Type B pancreatic cell (in vitro differentiated cells): ENCODE measurements at regions not wholly inside any gene's neighbourhood (a gene's known extent, or its start where the extent isn't known, plus 50 kb on each side); places are given as distances from the start of the nearest gene placed in this dataset.

Source experiments
- DNase-seq: peaks from one replicate; pipeline ENCODE4 v3.0.0; 2021; ENCODE audit warnings: mixed read lengths; ENCODE audit not compliant: unreplicated experiment; ENCODE audit errors: extremely low spot score
- H3K27ac Mint-ChIP-seq: 2 replicates; pipeline ENCODE4 v1.8.0; 2021; ENCODE audit warnings: mild to moderate bottlenecking, mixed read lengths
- H3K27me3 Mint-ChIP-seq: 2 replicates; pipeline ENCODE4 v1.8.0; 2021; ENCODE audit warnings: mixed read lengths
- H3K36me3 Mint-ChIP-seq: 2 replicates; pipeline ENCODE4 v1.8.0; 2021; ENCODE audit warnings: mixed read lengths
- H3K4me1 Mint-ChIP-seq: one replicate; pipeline ENCODE4 v1.8.0; 2021; ENCODE audit warnings: mixed read lengths; ENCODE audit not compliant: unreplicated experiment
- H3K4me3 Mint-ChIP-seq: 2 replicates; pipeline ENCODE4 v1.8.0; 2021; ENCODE audit warnings: mild to moderate bottlenecking, mixed read lengths
- H3K9me3 Mint-ChIP-seq: 2 replicates; pipeline ENCODE4 v1.8.0; 2021; ENCODE audit warnings: mixed read lengths
- CTCF ChIP-seq: fragments of 200-600 bp; sonication (generic); conservative IDR thresholded peaks from 2 replicates; pipeline ENCODE4 v1.5.0; 2021; ENCODE audit warnings: antibody characterized with exemption, mild to moderate bottlenecking

GRCh38 chr3:88671573-88671972, 435.8 kb upstream of the EPHA3 start:
- no peak for TF ChIP-seq CTCF
- H3K4me3 Mint-ChIP-seq, result no peak overlapping the region
- H3K27ac Mint-ChIP-seq, result no peak overlapping the region
- no peaks in the 10 kb centered on the region for H3K9me3 Mint-ChIP-seq
- H3K36me3 Mint-ChIP-seq, result no peaks in the 10 kb centered on the region
- H3K27me3 Mint-ChIP-seq, result no peaks in the 10 kb centered on the region
- no peaks in the 10 kb centered on the region for H3K4me1 Mint-ChIP-seq
- no peak for DNase-seq

GRCh38 chr3:88677298-88677697, 430.1 kb upstream of the EPHA3 start:
- Mint-ChIP-seq H3K9me3 (no peaks in the 10 kb centered on the region), H3K36me3 (no peaks in the 10 kb centered on the region), H3K27me3 (no peaks in the 10 kb centered on the region), H3K4me1 (no peaks in the 10 kb centered on the region), H3K27ac (no peak overlapping the region), H3K4me3 (no peak overlapping the region)
- DNase-seq, result no peak
- TF ChIP-seq CTCF, result no peak

GRCh38 chr3:88678747-88679146, 428.7 kb upstream of the EPHA3 start:
- no peaks in the 10 kb centered on the region for H3K9me3 Mint-ChIP-seq

GRCh38 chr3:88690287-88690686, 417.1 kb upstream of the EPHA3 start:
- H3K9me3 Mint-ChIP-seq, result no peaks in the 10 kb centered on the region
- no peak for TF ChIP-seq CTCF
- no peaks in the 10 kb centered on the region for H3K27me3 Mint-ChIP-seq
- H3K4me1 Mint-ChIP-seq, result no peaks in the 10 kb centered on the region
- no peak for DNase-seq
- H3K4me3 Mint-ChIP-seq, result no peak overlapping the region
- no peak overlapping the region for H3K27ac Mint-ChIP-seq
- no peaks in the 10 kb centered on the region for H3K36me3 Mint-ChIP-seq

More at GRCh38 chr3:88678747-88679146, 428.7 kb upstream of the EPHA3 start:
- H3K27ac Mint-ChIP-seq, result no peak overlapping the region
- H3K4me1 Mint-ChIP-seq, result no peaks in the 10 kb centered on the region
- TF ChIP-seq CTCF, result no peak
- no peaks in the 10 kb centered on the region for H3K36me3 Mint-ChIP-seq
- no peak for DNase-seq
- no peaks in the 10 kb centered on the region for H3K27me3 Mint-ChIP-seq
- H3K4me3 Mint-ChIP-seq, result no peak overlapping the region

GRCh38 chr3:88691081-88691480, 416.3 kb upstream of the EPHA3 start:
- H3K4me3 Mint-ChIP-seq, result no peak overlapping the region
- no peaks in the 10 kb centered on the region for H3K9me3 Mint-ChIP-seq
- no peak for TF ChIP-seq CTCF
- DNase-seq, result no peak
- no peak overlapping the region for H3K27ac Mint-ChIP-seq
- H3K4me1 Mint-ChIP-seq, result no peaks in the 10 kb centered on the region
- H3K36me3 Mint-ChIP-seq, result no peaks in the 10 kb centered on the region
- no peaks in the 10 kb centered on the region for H3K27me3 Mint-ChIP-seq

GRCh38 chr3:88703501-88704059, 403.8 kb upstream of the EPHA3 start:
- no peaks in the 10 kb centered on the region for H3K27me3 Mint-ChIP-seq

More at GRCh38 chr3:88703501-88704059, 403.8 kb upstream of the EPHA3 start:
- no peak overlapping the region for H3K27ac Mint-ChIP-seq
- no peaks in the 10 kb centered on the region for H3K9me3 Mint-ChIP-seq
- no peaks in the 10 kb centered on the region for H3K4me1 Mint-ChIP-seq
- H3K4me3 Mint-ChIP-seq, result no peak overlapping the region
- no peaks in the 10 kb centered on the region for H3K36me3 Mint-ChIP-seq
- TF ChIP-seq CTCF, result no peak
- no peak for DNase-seq
